NT2/D1 (cell line): ENCODE measurements at regions not wholly inside any gene's neighbourhood (a gene's known extent, or its start where the extent isn't known, plus 50 kb on each side); places are given as distances from the start of the nearest gene placed in this dataset.

Source experiments
- SUZ12 ChIP-seq: IDR thresholded peaks from 2 replicates; pipeline ENCODE4 v1.6.1; 2011; ENCODE audit not compliant: insufficient read length, insufficient read depth; ENCODE audit errors: extremely low read depth
- YY1 ChIP-seq: IDR thresholded peaks from 2 replicates; pipeline ENCODE4 v1.6.1; 2011; ENCODE audit not compliant: insufficient read length, insufficient read depth
- ZNF274 ChIP-seq: IDR thresholded peaks from 2 replicates; pipeline ENCODE4 v1.6.1; 2011; ENCODE audit warnings: mild to moderate bottlenecking, low read depth, low read length

DNA sequence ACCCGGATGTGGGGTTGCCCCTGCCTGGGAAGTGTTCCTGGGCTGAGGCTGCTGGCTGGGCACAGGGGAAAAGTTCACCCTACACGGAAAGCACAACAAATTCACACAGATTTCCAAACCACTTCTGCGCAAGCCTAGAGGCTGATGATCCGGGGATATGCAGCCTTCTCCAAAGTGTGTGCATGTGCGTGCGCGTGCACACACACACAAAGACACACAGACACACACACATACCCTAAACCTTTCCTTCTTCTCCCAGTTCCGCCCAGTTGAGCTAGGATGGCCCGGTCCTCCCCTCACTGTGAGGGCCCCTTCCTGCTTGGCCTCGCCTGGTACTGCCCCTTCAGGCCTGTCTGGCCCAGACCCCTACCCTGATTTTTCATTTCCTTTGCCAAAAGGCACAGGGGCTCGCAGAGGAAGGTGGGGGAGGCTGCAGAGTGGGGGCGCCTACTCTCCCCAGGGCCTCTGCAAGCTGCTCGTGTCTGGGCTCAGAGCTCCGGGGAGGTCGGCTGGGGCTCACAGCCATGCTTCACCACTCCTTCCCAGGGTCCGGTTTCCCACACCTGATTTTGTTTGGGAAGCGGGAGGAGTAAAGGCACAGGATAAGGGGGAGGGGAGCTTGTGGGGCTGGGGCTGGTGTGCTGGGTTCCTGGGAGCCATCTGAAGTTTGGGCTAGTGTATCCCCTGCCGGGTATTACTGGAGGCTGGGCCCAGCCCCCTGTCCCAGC lies 144.7 kb downstream of the ENGASE start:
- TF ChIP-seq ZNF274 (no peak), YY1 (no peak), SUZ12 (no peak)
